Mesenchymal stem cell (in vitro differentiated cells and primary cell): ENCODE measurements at regions not wholly inside any gene's neighbourhood (a gene's known extent, or its start where the extent isn't known, plus 50 kb on each side); places are given as distances from the start of the nearest gene placed in this dataset.

Experiments
- DNase-seq: peaks from one replicate; pipeline ENCODE4 v3.0.0-alpha.2; 2013
- H2AFZ ChIP-seq: one replicate; pipeline ENCODE4 v1.6.1; 2013; ENCODE audit warnings: low read depth, mild to moderate bottlenecking, control low read depth, inconsistent platforms, low read length, moderate library complexity
- H2AK5ac ChIP-seq: 2 replicates; pipeline ENCODE4 v1.6.1; 2013; ENCODE audit warnings: low read length, moderate library complexity, mild to moderate bottlenecking, inconsistent platforms; ENCODE audit not compliant: severe bottlenecking
- H2BK120ac ChIP-seq: one replicate; pipeline ENCODE4 v1.6.1; 2013; ENCODE audit warnings: low read depth, mild to moderate bottlenecking, inconsistent platforms, low read length, moderate library complexity
- H2BK12ac ChIP-seq, 2 experiments: one replicate each; pipeline ENCODE4 v1.6.1; 2013; ENCODE audit warnings: inconsistent platforms in 2 of 2, low read length in 2 of 2, mild to moderate bottlenecking in 2 of 2, moderate library complexity in 2 of 2, control low read depth in 1 of 2
- H2BK15ac ChIP-seq: one replicate; pipeline ENCODE4 v1.6.1; 2013; ENCODE audit warnings: mild to moderate bottlenecking, low read depth, inconsistent platforms; ENCODE audit not compliant: poor library complexity, severe bottlenecking
- H2BK5ac ChIP-seq: 2 replicates; pipeline ENCODE4 v1.6.1; 2013; ENCODE audit warnings: low read depth, mild to moderate bottlenecking, low read length, control low read depth, inconsistent platforms; ENCODE audit not compliant: poor library complexity, severe bottlenecking
- H3K14ac ChIP-seq, 2 experiments: one replicate each; pipeline ENCODE4 v1.6.1; 2013; ENCODE audit warnings: inconsistent platforms in 2 of 2, low read length in 2 of 2, control low read depth in 1 of 2, mild to moderate bottlenecking in 1 of 2, moderate library complexity in 1 of 2
- H3K18ac ChIP-seq, 2 experiments: one replicate each; pipeline ENCODE4 v1.6.1; 2013; ENCODE audit warnings: inconsistent platforms in 2 of 2, low read length in 2 of 2, control low read depth in 1 of 2, low read depth in 1 of 2, mild to moderate bottlenecking in 1 of 2
- H3K23ac ChIP-seq, 2 experiments: one replicate each; pipeline ENCODE4 v1.6.1; 2013; ENCODE audit warnings: inconsistent platforms in 2 of 2, low read length in 2 of 2, mild to moderate bottlenecking in 2 of 2, moderate library complexity in 2 of 2, control low read depth in 1 of 2
- H3K27ac ChIP-seq: 2 replicates; pipeline ENCODE4 v1.5.1; 2013; ENCODE audit warnings: mild to moderate bottlenecking, moderate library complexity, low read length, control low read depth, inconsistent platforms; ENCODE audit not compliant: poor library complexity, severe bottlenecking
- H3K27me3 ChIP-seq, 2 experiments: 2 replicates each; pipeline versions ENCODE4 v1.6.1 to v1.7.0; 2013; ENCODE audit warnings: low read length in 2 of 2, mild to moderate bottlenecking in 2 of 2, moderate library complexity in 2 of 2, control low read depth in 1 of 2, inconsistent platforms in 1 of 2; ENCODE audit not compliant: control insufficient read depth in 1 of 2, insufficient read depth in 1 of 2
- H3K36me3 ChIP-seq, 2 experiments: 2 replicates each; pipeline versions ENCODE4 v1.6.1 to v1.7.0; 2013; ENCODE audit warnings: low read length in 2 of 2, control low read depth in 1 of 2, inconsistent platforms in 1 of 2, low read depth in 1 of 2, mild to moderate bottlenecking in 1 of 2; ENCODE audit not compliant: insufficient read depth in 2 of 2, control insufficient read depth in 1 of 2
- H3K4ac ChIP-seq, 2 experiments: one replicate each; pipeline ENCODE4 v1.6.1; 2013; ENCODE audit warnings: inconsistent platforms in 2 of 2, low read length in 2 of 2, mild to moderate bottlenecking in 2 of 2, moderate library complexity in 2 of 2, control low read depth in 1 of 2, low read depth in 1 of 2
- H3K4me1 ChIP-seq: 2 replicates; pipeline ENCODE4 v1.6.1; 2013; ENCODE audit warnings: low read depth, low read length, control low read depth; ENCODE audit not compliant: control insufficient read depth, insufficient read depth
- H3K4me2 ChIP-seq: 2 replicates; pipeline ENCODE4 v1.6.1; 2013; ENCODE audit warnings: low read length, mild to moderate bottlenecking, inconsistent platforms; ENCODE audit not compliant: poor library complexity, severe bottlenecking
- H3K4me3 ChIP-seq, 2 experiments: 2 replicates each; pipeline versions ENCODE4 v1.5.1 to v1.7.0; 2013; ENCODE audit warnings: low read length in 2 of 2, mild to moderate bottlenecking in 2 of 2, control low read depth in 1 of 2, low read depth in 1 of 2; ENCODE audit not compliant: insufficient read depth in 1 of 2
- H3K79me1 ChIP-seq: replicated peaks from 2 replicates; pipeline ENCODE4 v1.6.1; 2013; ENCODE audit warnings: mild to moderate bottlenecking, control low read depth, low read length, inconsistent platforms; ENCODE audit not compliant: poor library complexity, severe bottlenecking
- H3K9ac ChIP-seq: 2 replicates; pipeline ENCODE4 v1.7.0; 2013; ENCODE audit warnings: mild to moderate bottlenecking, low read length, moderate library complexity
- H3K9me3 ChIP-seq: 2 replicates; pipeline ENCODE4 v1.7.0; 2013; ENCODE audit warnings: mild to moderate bottlenecking, low read length; ENCODE audit not compliant: control insufficient read depth
- H4K8ac ChIP-seq: one replicate; pipeline ENCODE4 v1.6.1; 2013; ENCODE audit warnings: inconsistent platforms, mild to moderate bottlenecking, low read length, moderate library complexity
- H4K91ac ChIP-seq: one replicate; pipeline ENCODE4 v1.6.1; 2013; ENCODE audit warnings: mild to moderate bottlenecking, low read length, inconsistent platforms
- WGBS: methylation state at CpG from one replicate; pipeline ENCODE4 v1.1.7; 2013; ENCODE audit warnings: mixed read lengths; 5-methylcytosine and 5-hydroxymethylcytosine counted together

DNA sequence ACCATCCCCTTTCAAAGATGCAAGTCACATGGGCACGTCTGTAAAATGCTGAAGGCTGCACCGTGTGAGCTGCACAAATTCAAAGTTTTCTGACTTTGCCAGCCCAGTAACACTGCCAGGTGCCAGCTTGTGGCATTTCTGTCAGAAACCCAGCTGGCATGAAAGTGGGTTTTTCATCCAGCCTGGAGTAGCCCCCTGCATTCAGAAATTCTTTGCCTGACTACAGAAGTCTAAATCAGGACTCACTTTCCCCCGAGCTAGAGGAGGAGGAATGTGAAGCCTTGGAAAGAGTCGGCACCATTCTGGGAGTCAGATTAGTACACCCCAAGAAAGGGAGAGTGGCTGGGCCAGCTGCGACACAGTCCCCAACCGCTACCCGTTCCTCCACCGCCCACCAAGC is 56.7 kb upstream of the EN2 start:
- Histone ChIP-seq H2BK15ac (no peak overlapping the region), H2AFZ (no peak overlapping the region), H3K4me3 (no peak overlapping the region), H3K14ac (no peak overlapping the region), H4K91ac (no peak overlapping the region), H3K18ac (no peak overlapping the region), H2BK12ac (no peak overlapping the region), H3K4me2 (no peak overlapping the region), H3K36me3 (no peaks in the 10 kb centered on the region), H3K4me1 (no peaks in the 10 kb centered on the region), H3K79me1 (no peaks in the 10 kb centered on the region), H3K9ac (no peak overlapping the region), H4K8ac (no peak overlapping the region), H3K4ac (no peak overlapping the region), H3K23ac (no peak overlapping the region), H3K9me3 (no peaks in the 10 kb centered on the region), H3K27ac (no peak overlapping the region), H3K27me3 (peaks cover 16 to 72% of the 10 kb centered on the region in 2 experiments), H2AK5ac (no peak overlapping the region), H2BK120ac (no peak overlapping the region), H2BK5ac (no peak overlapping the region)
- WGBS, result 78% methylated on average over 4 of the region's 8 CpGs
- no peak for DNase-seq

DNA sequence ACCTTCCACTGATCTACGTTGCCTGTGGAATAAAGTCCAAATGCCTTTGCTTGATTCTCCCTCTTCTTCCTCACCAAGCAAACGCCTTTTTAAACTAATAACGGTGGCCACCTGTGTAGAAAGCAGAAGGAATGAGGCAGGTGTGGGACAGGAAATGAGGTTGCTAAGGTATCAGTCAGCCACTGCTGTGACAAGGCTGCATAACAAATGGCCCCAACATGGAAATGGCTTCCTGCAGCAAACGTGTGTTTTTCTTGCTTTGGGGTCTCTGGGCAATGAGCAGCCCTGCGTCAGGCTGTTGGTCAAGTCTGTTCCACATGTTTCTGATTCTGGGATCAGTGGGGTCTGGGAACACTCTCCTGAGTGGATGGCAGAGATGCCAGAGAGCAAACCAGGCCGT is 56.0 kb upstream of the EN2 start:
- Histone ChIP-seq H3K18ac (no peak overlapping the region), H2AFZ (no peak overlapping the region), H3K4ac (no peak overlapping the region), H2BK120ac (no peak overlapping the region), H3K14ac (no peak overlapping the region), H4K8ac (no peak overlapping the region), H3K36me3 (no peaks in the 10 kb centered on the region), H2BK5ac (no peak overlapping the region), H3K9ac (no peak overlapping the region), H3K4me3 (no peak overlapping the region), H2BK12ac (no peak overlapping the region), H3K27me3 (peaks cover 16 to 70% of the 10 kb centered on the region in 2 experiments), H3K4me1 (no peaks in the 10 kb centered on the region), H3K4me2 (no peak overlapping the region), H4K91ac (no peak overlapping the region), H3K23ac (no peak overlapping the region), H3K79me1 (no peaks in the 10 kb centered on the region), H2AK5ac (no peak overlapping the region), H3K9me3 (no peaks in the 10 kb centered on the region), H2BK15ac (no peak overlapping the region), H3K27ac (no peak overlapping the region)
- DNase-seq, result no peak
- 47% methylated on average over 6 of the region's 6 CpGs for WGBS

DNA sequence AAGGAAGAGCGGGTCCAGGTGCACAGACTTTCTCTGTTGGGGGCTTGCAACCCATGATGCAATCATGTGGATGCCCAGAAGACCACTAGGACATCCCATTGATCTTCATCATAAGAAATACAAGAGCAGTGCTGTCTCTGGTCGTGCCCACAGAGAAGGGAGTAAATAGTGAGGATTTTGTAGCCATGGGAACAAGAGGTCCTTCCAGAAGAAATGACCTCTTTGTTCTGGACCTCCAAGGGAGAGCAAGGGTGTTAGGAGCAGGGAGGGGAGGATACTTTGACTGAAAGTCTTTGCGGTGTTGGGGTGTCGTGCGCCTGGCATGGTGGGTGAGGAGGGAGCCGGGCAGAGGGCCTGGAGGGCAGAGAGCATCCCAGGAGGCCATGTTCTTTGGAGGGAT is 55.0 kb upstream of the EN2 start:
- no peak overlapping the region for H3K14ac ChIP-seq
- no peak overlapping the region for H3K23ac ChIP-seq
- H3K9me3 ChIP-seq, result no peaks in the 10 kb centered on the region
- H3K4me1 ChIP-seq, result no peaks in the 10 kb centered on the region
- no peak for DNase-seq
- no peak overlapping the region for H3K4me3 ChIP-seq
- no peak overlapping the region for H3K18ac ChIP-seq
- no peak overlapping the region for H2BK120ac ChIP-seq
- no peak overlapping the region for H4K91ac ChIP-seq
- H3K79me1 ChIP-seq, result no peaks in the 10 kb centered on the region
- H3K27ac ChIP-seq, result no peak overlapping the region
- H2AK5ac ChIP-seq, result no peak overlapping the region
- H2BK5ac ChIP-seq, result no peak overlapping the region
- no peaks in the 10 kb centered on the region for H3K36me3 ChIP-seq
- peaks cover 16 to 65% of the 10 kb centered on the region in 2 experiments for H3K27me3 ChIP-seq
- no peak overlapping the region for H3K9ac ChIP-seq
- 78% methylated on average over 6 of the region's 6 CpGs for WGBS
- H2AFZ ChIP-seq, result no peak overlapping the region
- H4K8ac ChIP-seq, result no peak overlapping the region
- no peak overlapping the region for H3K4me2 ChIP-seq
- H2BK15ac ChIP-seq, result no peak overlapping the region
- no peak overlapping the region for H2BK12ac ChIP-seq
- no peak overlapping the region for H3K4ac ChIP-seq

GRCh38 chr7:155404976-155405375 is 53.0 kb upstream of the EN2 start:
- no peak overlapping the region for H3K9ac ChIP-seq
- H2BK5ac ChIP-seq, result no peak overlapping the region
- H3K36me3 ChIP-seq, result no peaks in the 10 kb centered on the region
- H2AFZ ChIP-seq, result no peak overlapping the region
- H3K4me3 ChIP-seq, result no peak overlapping the region
- H2BK15ac ChIP-seq, result no peak overlapping the region
- no peak overlapping the region for H2AK5ac ChIP-seq
- H2BK120ac ChIP-seq, result no peak overlapping the region
- no peak overlapping the region for H4K8ac ChIP-seq
- no peak overlapping the region for H3K18ac ChIP-seq
- H3K9me3 ChIP-seq, result no peaks in the 10 kb centered on the region
- H3K79me1 ChIP-seq, result no peaks in the 10 kb centered on the region
- no peak overlapping the region for H3K4ac ChIP-seq
- DNase-seq, result no peak
- no peak overlapping the region for H3K23ac ChIP-seq
- no peak overlapping the region for H4K91ac ChIP-seq
- H3K4me1 ChIP-seq, result peaks cover 6% of the 10 kb centered on the region
- WGBS, result 70% methylated on average over 7 of the region's 14 CpGs
- H2BK12ac ChIP-seq, result no peak overlapping the region
- H3K27ac ChIP-seq, result no peak overlapping the region
- no peak overlapping the region for H3K14ac ChIP-seq
- peaks cover 31 to 69% of the 10 kb centered on the region in 2 experiments for H3K27me3 ChIP-seq
- no peak overlapping the region for H3K4me2 ChIP-seq
